ENCODE measurements at regions not wholly inside any gene's neighbourhood (a gene's known extent, or its start where the extent isn't known, plus 50 kb on each side); places are given as distances from the start of the nearest gene placed in this dataset.

- no peaks in the 10 kb centered on the region for H3K27me3 ChIP-seq (ENCODE audit: control insufficient read depth in 2 of 2, insufficient read depth in 2 of 2, low read length in 2 of 2)
- H3K36me3 ChIP-seq (ENCODE audit: control insufficient read depth in 2 of 2, extremely low read depth in 1 of 2, insufficient read depth in 2 of 2, low read length in 2 of 2): no peaks in the 10 kb centered on the region
- H3K4me3 ChIP-seq (replicated peaks in 1 of 3; ENCODE audit: insufficient read depth in 1 of 3, low read depth in 1 of 3, low read length in 3 of 3): no peak overlapping the region
- CTCF ChIA-PET: interaction anchor here (1.0 to 1.5 kb wide), 2 partner anchors 9 to 14 kb away, joined by 4 to 5 read pairs; no protein-coding TSS in a partner anchor
- no peak overlapping the region for H3K27ac ChIP-seq (ENCODE audit: insufficient read depth, low read depth, low read length)
- no peaks in the 10 kb centered on the region for H3K79me2 ChIP-seq (ENCODE audit: control insufficient read depth, insufficient read depth, low read length)
- H4K20me1 ChIP-seq (replicated peaks; ENCODE audit: control insufficient read depth, extremely low read depth, insufficient read depth, low read length): no peaks in the 10 kb centered on the region
- no peaks in the 10 kb centered on the region for H3K9me1 ChIP-seq (replicated peaks; ENCODE audit: control insufficient read depth, extremely low read depth, insufficient read depth, low read length)
- intact Hi-C loops (cut with micrococcal nuclease) (no loop called here), dilution Hi-C loops (cut with MboI; ENCODE audit: extremely low pct_ligation_motif_present, low sequenced_read_pairs) (no loop called here)
- no peaks in the 10 kb centered on the region for H3K9me3 ChIP-seq (replicated peaks; ENCODE audit: control insufficient read depth, insufficient read depth, low read length)
- no peak overlapping the region for H2AFZ ChIP-seq (ENCODE audit: low read depth, low read length)
- POLR2A ChIA-PET: no interaction called here
- no peak for FAIRE-seq
- TF ChIP-seq, protein P1, sequence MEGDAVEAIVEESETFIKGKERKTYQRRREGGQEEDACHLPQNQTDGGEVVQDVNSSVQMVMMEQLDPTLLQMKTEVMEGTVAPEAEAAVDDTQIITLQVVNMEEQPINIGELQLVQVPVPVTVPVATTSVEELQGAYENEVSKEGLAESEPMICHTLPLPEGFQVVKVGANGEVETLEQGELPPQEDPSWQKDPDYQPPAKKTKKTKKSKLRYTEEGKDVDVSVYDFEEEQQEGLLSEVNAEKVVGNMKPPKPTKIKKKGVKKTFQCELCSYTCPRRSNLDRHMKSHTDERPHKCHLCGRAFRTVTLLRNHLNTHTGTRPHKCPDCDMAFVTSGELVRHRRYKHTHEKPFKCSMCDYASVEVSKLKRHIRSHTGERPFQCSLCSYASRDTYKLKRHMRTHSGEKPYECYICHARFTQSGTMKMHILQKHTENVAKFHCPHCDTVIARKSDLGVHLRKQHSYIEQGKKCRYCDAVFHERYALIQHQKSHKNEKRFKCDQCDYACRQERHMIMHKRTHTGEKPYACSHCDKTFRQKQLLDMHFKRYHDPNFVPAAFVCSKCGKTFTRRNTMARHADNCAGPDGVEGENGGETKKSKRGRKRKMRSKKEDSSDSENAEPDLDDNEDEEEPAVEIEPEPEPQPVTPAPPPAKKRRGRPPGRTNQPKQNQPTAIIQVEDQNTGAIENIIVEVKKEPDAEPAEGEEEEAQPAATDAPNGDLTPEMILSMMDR (IDR thresholded peaks at IDR 0.05; ENCODE audit: extremely low read depth in 1 of 2, insufficient read depth in 1 of 2, low read depth in 1 of 2, low read length in 2 of 2): no peak
- TF ChIP-seq MAX (IDR thresholded peaks at IDR 0.05; ENCODE audit: insufficient read depth, insufficient read length) (no peak), POLR2A (IDR thresholded peaks at IDR 0.05; ENCODE audit: low read depth, low read length) (no peak), JUN (IDR thresholded peaks at IDR 0.05; ENCODE audit: borderline replicate concordance, insufficient read depth, insufficient read length, low read depth) (no peak), EZH2 (IDR thresholded peaks at IDR 0.05; ENCODE audit: borderline replicate concordance, low read depth, low read length, severe bottlenecking) (no peak), FOS (IDR thresholded peaks at IDR 0.05; ENCODE audit: borderline replicate concordance, insufficient read depth, low read length) (no peak), MYC (IDR thresholded peaks at IDR 0.05; ENCODE audit: low read depth, low read length) (no peak), POLR2AphosphoS5 (IDR thresholded peaks at IDR 0.05; ENCODE audit: insufficient read depth, low read depth, low read length) (no peak), GATA2 (IDR thresholded peaks at IDR 0.05; ENCODE audit: insufficient read depth, insufficient read length, low read depth, low read length) (no peak)
- no TSS peak for BruUV-seq (replicated peaks)
- DNase-seq (ENCODE audit: low read depth, low spot score): no peak
- H3K4me2 ChIP-seq (ENCODE audit: insufficient read depth, low read length): no peak overlapping the region
- H3K9ac ChIP-seq (replicated peaks; ENCODE audit: extremely low read depth, insufficient read depth, low read length): no peak overlapping the region
- no peaks in the 10 kb centered on the region for H3K4me1 ChIP-seq (ENCODE audit: control insufficient read depth, extremely low read depth, insufficient read depth, low read length)
Observed at GRCh38 chr15:39502611-39503195, 78.2 kb upstream of the THBS1 start.

All from endothelial cell of umbilical vein (primary cell).